ENCODE measurements at regions not wholly inside any gene's neighbourhood (a gene's known extent, or its start where the extent isn't known, plus 50 kb on each side); places are given as distances from the start of the nearest gene placed in this dataset.

DNA sequence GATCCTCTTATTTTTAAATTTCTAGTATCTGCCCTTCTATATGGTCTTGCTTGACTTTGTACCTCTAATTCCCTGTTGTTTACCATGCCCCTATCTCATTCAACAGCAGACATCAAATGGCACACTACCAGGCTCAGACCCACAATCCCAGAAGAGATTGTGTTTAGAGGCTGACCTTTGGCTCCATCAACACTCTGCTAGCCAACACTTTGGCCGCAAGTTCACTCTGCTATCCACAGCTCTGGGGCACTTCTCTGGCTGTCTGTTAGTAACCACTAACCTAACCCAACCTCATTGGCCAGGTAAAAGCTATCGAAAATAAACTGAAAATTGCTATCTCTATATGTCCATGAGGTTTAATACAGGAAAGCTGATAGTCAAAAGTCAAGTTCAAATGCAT, 646.0 kb upstream of the CCDC54 start:
- TF ChIP-seq, protein P1, sequence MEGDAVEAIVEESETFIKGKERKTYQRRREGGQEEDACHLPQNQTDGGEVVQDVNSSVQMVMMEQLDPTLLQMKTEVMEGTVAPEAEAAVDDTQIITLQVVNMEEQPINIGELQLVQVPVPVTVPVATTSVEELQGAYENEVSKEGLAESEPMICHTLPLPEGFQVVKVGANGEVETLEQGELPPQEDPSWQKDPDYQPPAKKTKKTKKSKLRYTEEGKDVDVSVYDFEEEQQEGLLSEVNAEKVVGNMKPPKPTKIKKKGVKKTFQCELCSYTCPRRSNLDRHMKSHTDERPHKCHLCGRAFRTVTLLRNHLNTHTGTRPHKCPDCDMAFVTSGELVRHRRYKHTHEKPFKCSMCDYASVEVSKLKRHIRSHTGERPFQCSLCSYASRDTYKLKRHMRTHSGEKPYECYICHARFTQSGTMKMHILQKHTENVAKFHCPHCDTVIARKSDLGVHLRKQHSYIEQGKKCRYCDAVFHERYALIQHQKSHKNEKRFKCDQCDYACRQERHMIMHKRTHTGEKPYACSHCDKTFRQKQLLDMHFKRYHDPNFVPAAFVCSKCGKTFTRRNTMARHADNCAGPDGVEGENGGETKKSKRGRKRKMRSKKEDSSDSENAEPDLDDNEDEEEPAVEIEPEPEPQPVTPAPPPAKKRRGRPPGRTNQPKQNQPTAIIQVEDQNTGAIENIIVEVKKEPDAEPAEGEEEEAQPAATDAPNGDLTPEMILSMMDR (IDR thresholded peaks at IDR 0.05): no peak
- no peak for TF ChIP-seq POLR2A (IDR thresholded peaks at IDR 0.05)
